Prostate gland (tissue), 2 donors: ENCODE measurements at regions not wholly inside any gene's neighbourhood (a gene's known extent, or its start where the extent isn't known, plus 50 kb on each side); places are given as distances from the start of the nearest gene placed in this dataset.
"Not testable (repeated sequence)": the region's sequence is repeated elsewhere in the genome, so short reads cannot be mapped to it uniquely, and the experiment has no call there.

Experiments
- DNase-seq: peaks from one replicate; pipeline ENCODE4 v3.0.0-alpha.2; 2019; ENCODE audit warnings: low spot score
- H3K27ac ChIP-seq, 2 donors: fragments of 200-600 bp; sonication (generic); 2 replicates each; pipeline ENCODE4 v1.5.1; 2017 to 2019
- H3K27me3 ChIP-seq: fragments of 200-600 bp; sonication (generic); replicated peaks from 2 replicates; pipeline ENCODE4 v1.5.1; 2019; ENCODE audit not compliant: insufficient read depth
- H3K36me3 ChIP-seq, 2 donors: fragments of 200-600 bp; sonication (generic); 1 replicate in 1 of 2; 2 replicates in 1 of 2; pipeline versions ENCODE4 v1.5.1 to v1.8.1; 2017 to 2019
- H3K4me1 ChIP-seq: fragments of 200-600 bp; sonication (generic); replicated peaks from 2 replicates; pipeline ENCODE4 v1.5.1; 2019
- H3K4me3 ChIP-seq, 2 donors: fragments of 200-600 bp; sonication (generic); 2 replicates each; pipeline ENCODE4 v1.5.1; 2017 to 2019
- H3K9me3 ChIP-seq: fragments of 200-600 bp; sonication (generic); 2 replicates; pipeline ENCODE4 v1.5.1; 2017
- CTCF ChIP-seq, 4 experiments: fragments of 200-600 bp in 2 of 4; fragments of 450-650 bp in 2 of 4; sonication (generic) in 2 of 4; IDR thresholded peaks; 1 replicate in 3 of 4; 2 replicates in 1 of 4; pipeline ENCODE4 v1.5.1; 2016 to 2019; ENCODE audit warnings: antibody characterized with exemption in 4 of 4, mild to moderate bottlenecking in 2 of 4, moderate library complexity in 2 of 4
- POLR2A ChIP-seq: fragments of 450-650 bp; IDR thresholded peaks from one replicate; pipeline ENCODE4 v1.6.1; 2016; ENCODE audit warnings: antibody characterized with exemption, mild to moderate bottlenecking
- POLR2AphosphoS5 ChIP-seq: sonication (generic); formaldehyde crosslinking; IDR thresholded peaks from one replicate; pipeline ENCODE4 v1.6.1; 2017; ENCODE audit warnings: antibody characterized with exemption
- WGBS: methylation state at CpG from one replicate; pipeline ENCODE4 v1.1.5; 2018; 5-methylcytosine and 5-hydroxymethylcytosine counted together
- intact Hi-C: fragments of 100-400 bp; cut with DNase I; formaldehyde crosslinking; loops from one replicate; pipeline ENCODE4 v1.14.2; 2022

GRCh38 chr11:87722756-87723565 lies 452.3 kb downstream of the RAB38 start:
- WGBS = 78% methylated on average over 10 of the region's 10 CpGs
- DNase-seq = no peak
- TF ChIP-seq CTCF (IDR thresholded peaks at IDR 0.05) (no peak), POLR2AphosphoS5 (no peak), POLR2A (no peak)
- Histone ChIP-seq H3K4me1 (no peaks in the 10 kb centered on the region), H3K4me3 (no peak overlapping the region), H3K9me3 (no peaks in the 10 kb centered on the region), H3K27me3 (no peaks in the 10 kb centered on the region), H3K27ac (no peak overlapping the region), H3K36me3 (no peaks in the 10 kb centered on the region)
- intact Hi-C loops = no loop called here

GRCh38 chr11:87719326-87720073 lies 455.7 kb downstream of the RAB38 start:
- H3K4me3 ChIP-seq = no peak overlapping the region
- H3K9me3 ChIP-seq = no peaks in the 10 kb centered on the region
- no peaks in the 10 kb centered on the region for H3K4me1 ChIP-seq
- H3K27me3 ChIP-seq = no peaks in the 10 kb centered on the region
- TF ChIP-seq POLR2AphosphoS5 (no peak), POLR2A (no peak), CTCF (IDR thresholded peaks at IDR 0.05) (no peak)
- no peak for DNase-seq
- intact Hi-C loops = no loop called here
- H3K36me3 ChIP-seq = no peaks in the 10 kb centered on the region
- 81% methylated on average over 5 of the region's 5 CpGs for WGBS
- no peak overlapping the region for H3K27ac ChIP-seq

DNA sequence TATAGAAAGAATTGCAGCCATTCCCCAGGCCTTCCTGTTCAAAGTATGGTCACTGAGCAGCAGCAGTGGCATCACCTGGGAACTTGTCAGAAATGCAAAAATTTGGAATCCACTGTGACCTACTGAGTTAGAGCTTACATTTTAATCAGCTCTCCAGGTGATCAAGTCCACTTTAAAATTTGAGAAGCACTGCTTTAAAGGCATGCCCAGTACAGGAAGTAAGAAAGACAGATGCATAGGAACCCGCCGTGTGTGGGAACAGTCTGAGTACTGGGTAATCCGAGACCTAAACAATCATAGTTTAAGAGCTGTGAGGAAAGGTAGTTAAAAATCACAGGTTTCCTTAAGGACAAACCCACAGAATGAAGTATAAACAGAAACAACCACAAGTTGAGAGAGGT lies 462.4 kb downstream of the RAB38 start:
- H3K9me3 ChIP-seq = no peaks in the 10 kb centered on the region

GRCh38 chr11:87712391-87712790 lies 462.9 kb downstream of the RAB38 start:
- Histone ChIP-seq H3K27ac (no peak overlapping the region), H3K4me1 (no peaks in the 10 kb centered on the region), H3K36me3 (no peaks in the 10 kb centered on the region), H3K4me3 (no peak overlapping the region), H3K9me3 (no peaks in the 10 kb centered on the region), H3K27me3 (no peaks in the 10 kb centered on the region)
- TF ChIP-seq POLR2AphosphoS5 (no peak), POLR2A (no peak), CTCF (IDR thresholded peaks at IDR 0.05) (no peak)
- no peak for DNase-seq
- intact Hi-C loops = no loop called here
- 44% methylated on average over 3 of the region's 3 CpGs for WGBS

More for the DNA sequence above, 462.4 kb downstream of the RAB38 start:
- H3K4me3 ChIP-seq = no peak overlapping the region
- 12% methylated on average over 3 of the region's 3 CpGs for WGBS
- H3K4me1 ChIP-seq = no peaks in the 10 kb centered on the region
- TF ChIP-seq POLR2AphosphoS5 (no peak), POLR2A (no peak), CTCF (IDR thresholded peaks at IDR 0.05) (no peak)
- no peaks in the 10 kb centered on the region for H3K27me3 ChIP-seq
- no peak overlapping the region for H3K27ac ChIP-seq
- DNase-seq = no peak
- intact Hi-C loops = no loop called here
- H3K36me3 ChIP-seq = no peaks in the 10 kb centered on the region

- H3K4me3 ChIP-seq, H3K9me3 ChIP-seq, H3K27me3 ChIP-seq, H3K27ac ChIP-seq, intact Hi-C loops, DNase-seq, H3K4me1 ChIP-seq, H3K36me3 ChIP-seq: not testable (repeated sequence)
- 88% methylated on average over 12 of the region's 12 CpGs for WGBS
These were observed 471.7 kb downstream of the RAB38 start for GRCh38 chr11:87703589-87703988.
